HL-60 (cell line): ENCODE measurements at regions not wholly inside any gene's neighbourhood (a gene's known extent, or its start where the extent isn't known, plus 50 kb on each side); places are given as distances from the start of the nearest gene placed in this dataset.

Experiments
- DNase-seq, 2 experiments: peaks; one replicate each; pipeline ENCODE4 v3.0.0-alpha.2; 2010 to 2020; ENCODE audit warnings: low read depth in 1 of 2, low spot score in 1 of 2
- H3K27ac ChIP-seq: fragments of 250-450 bp; sonication (Bioruptor Pico); replicated peaks from 2 replicates; pipeline ENCODE4 v1.5.1; 2020; ENCODE audit warnings: mild to moderate bottlenecking, moderate library complexity
- H3K27me3 ChIP-seq: fragments of 250-450 bp; sonication (Bioruptor Pico); 2 replicates; pipeline ENCODE4 v1.5.1; 2021; ENCODE audit warnings: mild to moderate bottlenecking, moderate library complexity; ENCODE audit not compliant: insufficient read depth, poor library complexity, severe bottlenecking
- H3K4me3 ChIP-seq: replicated peaks from 2 replicates; pipeline ENCODE4 v1.5.1; 2011; ENCODE audit warnings: mild to moderate bottlenecking, control low read depth, low read length; ENCODE audit not compliant: insufficient read depth
- CTCF ChIP-seq: IDR thresholded peaks from one replicate; pipeline ENCODE4 v1.5.1; 2011; ENCODE audit warnings: low read length, control low read depth, inconsistent platforms; ENCODE audit not compliant: insufficient read depth
- GABPA ChIP-seq: IDR thresholded peaks from 2 replicates; pipeline ENCODE4 v1.6.1; 2012; ENCODE audit warnings: low read depth
- POLR2AphosphoS5 ChIP-seq: IDR thresholded peaks from 2 replicates; pipeline ENCODE4 v1.6.1; 2012; ENCODE audit warnings: low read depth
- REST ChIP-seq: IDR thresholded peaks from 2 replicates; pipeline ENCODE4 v1.6.1; 2012; ENCODE audit warnings: low read depth; ENCODE audit not compliant: insufficient replicate concordance
- SPI1 ChIP-seq: IDR thresholded peaks from 2 replicates; pipeline ENCODE4 v1.6.1; 2012; ENCODE audit warnings: low read depth, mild to moderate bottlenecking, borderline replicate concordance

- no peak overlapping the region for H3K4me3 ChIP-seq
- no peak overlapping the region for H3K27ac ChIP-seq
- no peak for DNase-seq
- H3K27me3 ChIP-seq = no peaks in the 10 kb centered on the region
- TF ChIP-seq POLR2AphosphoS5 (no peak), REST (no peak), GABPA (no peak), SPI1 (no peak), CTCF (no peak)
These were observed 222.8 kb downstream of the POSTN start for GRCh38 chr13:37375724-37376123.

- TF ChIP-seq GABPA (no peak), REST (no peak), POLR2AphosphoS5 (no peak), CTCF (no peak), SPI1 (no peak)
- no peaks in the 10 kb centered on the region for H3K27me3 ChIP-seq
- no peak overlapping the region for H3K4me3 ChIP-seq
These were observed 223.5 kb downstream of the POSTN start for GRCh38 chr13:37375071-37375470.

GRCh38 chr13:37369616-37370015, 229.0 kb downstream of the POSTN start:
- TF ChIP-seq GABPA (no peak), SPI1 (no peak), REST (no peak), CTCF (no peak), POLR2AphosphoS5 (no peak)
- Histone ChIP-seq H3K27me3 (no peaks in the 10 kb centered on the region), H3K4me3 (no peak overlapping the region), H3K27ac (no peak overlapping the region)
- no peak for DNase-seq

More at GRCh38 chr13:37375071-37375470, 223.5 kb downstream of the POSTN start:
- DNase-seq = no peak
- H3K27ac ChIP-seq = no peak overlapping the region
